H1 (cell line): ENCODE measurements at regions not wholly inside any gene's neighbourhood (a gene's known extent, or its start where the extent isn't known, plus 50 kb on each side); places are given as distances from the start of the nearest gene placed in this dataset. TPM values are rescaled to one million over a fixed set of nuclear protein-coding genes. Genes with fewer than 3 reads are reported as not detected.

Experiments used
- small RNA-seq: library from polyadenylated mRNA; stranded (forward); fragments of <200 nt; extraction: miRNeasy Mini kit (QIAGEN cat#:217004); gene quantifications from one replicate; pipeline ENCODE3, GENCODE V24; 2013; ENCODE audit not compliant: insufficient read depth

Small RNA genes in the stretch of these regions (small RNA-seq; reads per million reads assigned to genes)
- gene RF00012 = not detected
- gene RNA5SP62 = 0.86 reads per million
- not detected for gene RNA5SP63
- gene RNU5F-6P = not detected
